ENCODE measurements at regions not wholly inside any gene's neighbourhood (a gene's known extent, or its start where the extent isn't known, plus 50 kb on each side); places are given as distances from the start of the nearest gene placed in this dataset.

DNA sequence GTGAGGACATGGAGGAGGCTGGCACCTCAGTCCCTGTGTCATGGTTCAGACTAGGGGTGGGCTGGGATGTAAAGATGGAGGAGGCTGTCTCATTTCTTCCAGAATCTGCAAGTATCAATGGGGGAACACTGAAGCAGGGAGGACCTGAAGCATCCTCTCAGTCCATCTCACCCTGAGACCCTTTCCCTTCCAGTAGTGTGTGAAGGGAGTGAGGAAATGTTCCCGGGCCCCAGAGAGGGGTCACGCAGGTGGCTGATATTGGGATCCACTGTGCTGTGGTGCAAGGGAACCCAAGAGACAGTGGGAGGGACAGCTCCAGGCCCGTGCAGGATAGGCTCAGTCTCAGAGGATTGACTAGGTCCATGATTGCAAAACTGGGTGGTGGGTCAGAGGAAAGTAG lies 72.2 kb upstream of the ADPGK start:
- 68% methylated on average over 3 of the region's 3 CpGs; no CpG with 5 or more reads in 1 of the 2 donors for WGBS, 2 donors (ENCODE audit: low coverage in 1 of 2)
- Histone ChIP-seq H3K4me3 (no peak overlapping the region), H3K4me1 (peaks cover 0 to 14% (median 9%) of the 10 kb centered on the region in 4 donors), H3K36me3 (no peaks in the 10 kb centered on the region), H3K27me3 (no peaks in the 10 kb centered on the region), H3K9me3 (no peaks in the 10 kb centered on the region), H3K27ac (no peak overlapping the region)
- in situ Hi-C loops (cut with MboI; ENCODE audit: low pct_ligation_motif_present in 1 of 4, low pct_unique_long_range_greater_than_20kb in 1 of 4, low sequenced_read_pairs in 3 of 4): no loop called here
- no peak for DNase-seq
- intact Hi-C loops (cut with DNase I; ENCODE audit: low total_unique reads): no loop called here
- no peak for TF ChIP-seq EP300 (IDR thresholded peaks at IDR 0.05; ENCODE audit: low read depth)
- TF ChIP-seq POLR2A (IDR thresholded peaks at IDR 0.05): no peak
- TF ChIP-seq, protein P1, sequence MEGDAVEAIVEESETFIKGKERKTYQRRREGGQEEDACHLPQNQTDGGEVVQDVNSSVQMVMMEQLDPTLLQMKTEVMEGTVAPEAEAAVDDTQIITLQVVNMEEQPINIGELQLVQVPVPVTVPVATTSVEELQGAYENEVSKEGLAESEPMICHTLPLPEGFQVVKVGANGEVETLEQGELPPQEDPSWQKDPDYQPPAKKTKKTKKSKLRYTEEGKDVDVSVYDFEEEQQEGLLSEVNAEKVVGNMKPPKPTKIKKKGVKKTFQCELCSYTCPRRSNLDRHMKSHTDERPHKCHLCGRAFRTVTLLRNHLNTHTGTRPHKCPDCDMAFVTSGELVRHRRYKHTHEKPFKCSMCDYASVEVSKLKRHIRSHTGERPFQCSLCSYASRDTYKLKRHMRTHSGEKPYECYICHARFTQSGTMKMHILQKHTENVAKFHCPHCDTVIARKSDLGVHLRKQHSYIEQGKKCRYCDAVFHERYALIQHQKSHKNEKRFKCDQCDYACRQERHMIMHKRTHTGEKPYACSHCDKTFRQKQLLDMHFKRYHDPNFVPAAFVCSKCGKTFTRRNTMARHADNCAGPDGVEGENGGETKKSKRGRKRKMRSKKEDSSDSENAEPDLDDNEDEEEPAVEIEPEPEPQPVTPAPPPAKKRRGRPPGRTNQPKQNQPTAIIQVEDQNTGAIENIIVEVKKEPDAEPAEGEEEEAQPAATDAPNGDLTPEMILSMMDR (IDR thresholded peaks at IDR 0.05): no peak
- no peak for TF ChIP-seq POLR2AphosphoS5 (IDR thresholded peaks at IDR 0.05)

DNA sequence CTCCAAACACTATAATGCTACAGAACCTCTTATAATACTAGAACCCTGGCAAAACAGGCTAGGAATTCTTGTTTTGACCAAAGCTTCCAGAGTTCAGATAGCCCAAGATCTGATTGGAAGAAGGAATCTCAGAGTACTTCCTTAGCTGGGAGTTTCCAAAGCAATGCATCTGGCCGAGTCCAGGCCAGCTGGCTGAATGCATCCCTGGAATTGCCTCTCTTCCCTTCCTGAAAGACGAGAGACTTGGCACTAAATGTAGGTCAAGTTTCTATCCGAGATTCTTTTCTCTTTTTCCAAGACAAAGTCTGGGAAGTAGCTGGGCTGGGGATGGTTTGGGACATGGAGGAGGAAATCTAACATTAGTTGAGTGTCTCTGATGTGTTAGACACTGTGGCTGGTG lies 68.7 kb upstream of the ADPGK start:
- H3K4me3 ChIP-seq: no peak overlapping the region
- DNase-seq: no peak
- H3K27ac ChIP-seq: no peak overlapping the region
- TF ChIP-seq POLR2A (IDR thresholded peaks at IDR 0.05): no peak
- TF ChIP-seq POLR2AphosphoS5 (IDR thresholded peaks at IDR 0.05): no peak
- TF ChIP-seq, protein P1 (IDR thresholded peaks at IDR 0.05): no peak
- TF ChIP-seq EP300 (IDR thresholded peaks at IDR 0.05; ENCODE audit: low read depth): no peak
- WGBS, 2 donors (ENCODE audit: low coverage in 1 of 2): 40 to 46% methylated on average over 1 to 3 of the region's 3 CpGs
- no peaks in the 10 kb centered on the region for H3K9me3 ChIP-seq
- H3K36me3 ChIP-seq: no peaks in the 10 kb centered on the region
- in situ Hi-C loops (cut with MboI; ENCODE audit: low pct_ligation_motif_present in 1 of 4, low pct_unique_long_range_greater_than_20kb in 1 of 4, low sequenced_read_pairs in 3 of 4) (no loop called here), intact Hi-C loops (cut with DNase I; ENCODE audit: low total_unique reads) (no loop called here)
- H3K27me3 ChIP-seq: no peaks in the 10 kb centered on the region
- no peaks in the 10 kb centered on the region for H3K4me1 ChIP-seq

DNA sequence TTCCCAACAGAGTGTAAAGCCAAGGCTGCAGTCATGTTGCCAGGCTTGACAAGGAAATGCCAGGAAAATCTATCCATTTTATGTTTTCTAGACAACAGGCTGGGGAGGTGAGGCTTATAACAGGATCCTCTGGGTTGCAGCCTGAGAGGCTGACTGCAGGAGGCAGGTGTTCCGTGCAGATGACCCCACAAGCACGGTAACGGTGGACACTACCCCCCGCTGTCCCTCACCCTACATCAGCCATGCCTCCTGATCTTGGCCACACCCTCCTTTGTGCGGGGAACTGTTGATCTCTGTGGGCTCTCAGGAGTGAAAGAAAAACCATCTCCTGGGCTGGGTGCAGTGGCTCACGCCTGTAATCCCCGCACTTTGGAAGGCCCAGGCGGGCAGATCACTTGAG lies 68.0 kb upstream of the ADPGK start:
- DNase-seq: no peak
- H3K36me3 ChIP-seq: no peaks in the 10 kb centered on the region
- no peak overlapping the region for H3K27ac ChIP-seq
- TF ChIP-seq EP300 (IDR thresholded peaks at IDR 0.05; ENCODE audit: low read depth) (no peak), POLR2AphosphoS5 (IDR thresholded peaks at IDR 0.05) (no peak), POLR2A (IDR thresholded peaks at IDR 0.05) (no peak)
- TF ChIP-seq, protein P1 (IDR thresholded peaks at IDR 0.05): no peak
- no peaks in the 10 kb centered on the region for H3K9me3 ChIP-seq
- 86% methylated on average over 8 of the region's 8 CpGs; no CpG with 5 or more reads in 1 of the 2 donors for WGBS, 2 donors (ENCODE audit: low coverage in 1 of 2)
- intact Hi-C loops (cut with DNase I; ENCODE audit: low total_unique reads) (no loop called here), in situ Hi-C loops (cut with MboI; ENCODE audit: low pct_ligation_motif_present in 1 of 4, low pct_unique_long_range_greater_than_20kb in 1 of 4, low sequenced_read_pairs in 3 of 4) (no loop called here)
- no peaks in the 10 kb centered on the region for H3K27me3 ChIP-seq
- H3K4me3 ChIP-seq: no peak overlapping the region
- H3K4me1 ChIP-seq: no peaks in the 10 kb centered on the region

DNA sequence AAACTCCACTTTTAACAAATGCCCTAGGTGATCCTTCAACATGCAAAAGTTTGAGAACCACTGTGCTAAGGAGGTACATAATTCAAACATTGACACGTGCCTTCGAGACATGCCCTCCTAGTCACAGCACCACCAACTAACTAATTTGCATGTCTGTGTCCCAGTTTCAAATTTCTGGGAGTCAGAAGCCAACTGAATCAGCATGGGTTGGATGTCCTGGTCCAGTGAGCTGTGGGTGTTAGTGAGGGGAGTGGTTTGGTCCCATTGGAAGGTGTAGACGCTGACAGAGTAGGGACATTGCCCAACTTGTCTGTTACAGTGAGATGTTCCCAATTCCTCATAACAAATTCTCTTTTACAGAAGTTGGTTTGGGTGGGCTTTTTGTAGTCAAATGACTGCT lies 67.3 kb upstream of the ADPGK start:
- Histone ChIP-seq H3K36me3 (no peaks in the 10 kb centered on the region), H3K4me1 (no peaks in the 10 kb centered on the region), H3K9me3 (no peaks in the 10 kb centered on the region), H3K4me3 (no peak overlapping the region), H3K27ac (no peak overlapping the region), H3K27me3 (no peaks in the 10 kb centered on the region)
- TF ChIP-seq, protein P1 (IDR thresholded peaks at IDR 0.05): no peak
- TF ChIP-seq POLR2AphosphoS5 (IDR thresholded peaks at IDR 0.05): no peak
- no peak for TF ChIP-seq POLR2A (IDR thresholded peaks at IDR 0.05)
- TF ChIP-seq EP300 (IDR thresholded peaks at IDR 0.05; ENCODE audit: low read depth): no peak
- WGBS, 2 donors (ENCODE audit: low coverage in 1 of 2): 78% methylated on average over 3 of the region's 3 CpGs; no CpG with 5 or more reads in 1 of the 2 donors
- no peak for DNase-seq
- in situ Hi-C loops (cut with MboI; ENCODE audit: low pct_ligation_motif_present in 1 of 4, low pct_unique_long_range_greater_than_20kb in 1 of 4, low sequenced_read_pairs in 3 of 4) (no loop called here), intact Hi-C loops (cut with DNase I; ENCODE audit: low total_unique reads) (no loop called here)
